ENCODE measurements at regions not wholly inside any gene's neighbourhood (a gene's known extent, or its start where the extent isn't known, plus 50 kb on each side); places are given as distances from the start of the nearest gene placed in this dataset.

- TF ChIP-seq CTCF (IDR thresholded peaks at IDR 0.05) (no peak), EZH2 (IDR thresholded peaks at IDR 0.05; ENCODE audit: borderline replicate concordance, insufficient read depth, low read depth, low read length, poor library complexity, severe bottlenecking) (no peak)
Measured at GRCh38 chr9:74348777-74349176, 148.4 kb upstream of the RORB start.
